IMR-90 (cell line): ENCODE measurements at regions not wholly inside any gene's neighbourhood (a gene's known extent, or its start where the extent isn't known, plus 50 kb on each side); places are given as distances from the start of the nearest gene placed in this dataset.

ENCODE experiments used
- ATAC-seq: fragments of 200-7000 bp; cut with Tn5 transposase; 2 replicates; pipeline ENCODE4 v1.9.1; 2020; ENCODE audit warnings: low read depth, mild to moderate bottlenecking, moderate library complexity
- BruUV-seq: library from RNA; stranded (reverse); fragments of 400-500 nt; replicated peaks from 2 replicates; lab custom pipeline; 2021; lab: Mats Ljungman, UMichigan
- CTCF ChIA-PET: fragments of 300-600 bp; formaldehyde crosslinking; extraction: SDS; loops from one replicate; lab custom pipeline; 2021; ENCODE audit warnings: antibody characterized with exemption; lab: Yijun Ruan, JAX
- POLR2A ChIA-PET: fragments of 300-600 bp; sonication (Branson Sonifier 250); formaldehyde crosslinking; loops from one replicate; lab custom pipeline; 2022; ENCODE audit warnings: antibody characterized with exemption; ENCODE audit not compliant: unreplicated experiment; lab: Charles Lee
- DNase-seq: peaks from one replicate; pipeline ENCODE4 v3.0.0; 2013
- H2AFZ ChIP-seq: replicated peaks from 2 replicates; pipeline ENCODE3; 2013; ENCODE audit warnings: low read length, mild to moderate bottlenecking; ENCODE audit not compliant: poor library complexity
- H2AK5ac ChIP-seq: 2 replicates; pipeline ENCODE4 v1.6.1; 2013; ENCODE audit warnings: low read depth, low read length, inconsistent platforms
- H2AK9ac ChIP-seq: replicated peaks from 2 replicates; pipeline ENCODE3; 2013; ENCODE audit warnings: mild to moderate bottlenecking, low read depth, low read length, moderate library complexity; ENCODE audit not compliant: poor library complexity
- H2BK120ac ChIP-seq: 2 replicates; pipeline ENCODE4 v1.6.1; 2013; ENCODE audit warnings: low read depth, low read length, inconsistent platforms
- H2BK15ac ChIP-seq: 3 replicates; pipeline ENCODE4 v1.6.1; 2013; ENCODE audit warnings: low read depth, low read length, inconsistent platforms
- H2BK20ac ChIP-seq: 2 replicates; pipeline ENCODE4 v1.6.1; 2013; ENCODE audit warnings: low read depth, mild to moderate bottlenecking, inconsistent platforms, low read length, moderate library complexity
- H2BK5ac ChIP-seq: 2 replicates; pipeline ENCODE4 v1.6.1; 2013; ENCODE audit warnings: mild to moderate bottlenecking, low read depth, low read length, inconsistent platforms; ENCODE audit not compliant: poor library complexity, severe bottlenecking
- H3K14ac ChIP-seq: replicated peaks from 2 replicates; pipeline ENCODE4 v1.6.1; 2013; ENCODE audit warnings: low read depth, low read length, inconsistent platforms
- H3K18ac ChIP-seq: 2 replicates; pipeline ENCODE4 v1.6.1; 2013; ENCODE audit warnings: low read depth, low read length, control low read depth
- H3K23ac ChIP-seq: 2 replicates; pipeline ENCODE4 v1.6.1; 2013; ENCODE audit warnings: low read depth, low read length, inconsistent platforms
- H3K27ac ChIP-seq: 2 replicates; pipeline ENCODE4 v1.5.1; 2013; ENCODE audit warnings: mild to moderate bottlenecking, control low read depth, low read length; ENCODE audit not compliant: insufficient read depth
- H3K27me3 ChIP-seq: 2 replicates; pipeline ENCODE4 v1.6.1; 2013; ENCODE audit warnings: low read length; ENCODE audit not compliant: control insufficient read depth, insufficient read depth
- H3K36me3 ChIP-seq: 2 replicates; pipeline ENCODE4 v1.6.1; 2013; ENCODE audit warnings: low read length, mixed read lengths; ENCODE audit not compliant: control insufficient read depth, insufficient read depth
- H3K4ac ChIP-seq: 2 replicates; pipeline ENCODE4 v1.6.1; 2013; ENCODE audit warnings: low read depth, low read length, inconsistent platforms
- H3K4me1 ChIP-seq: 2 replicates; pipeline ENCODE4 v1.6.1; 2013; ENCODE audit warnings: low read length, mixed read lengths; ENCODE audit not compliant: control insufficient read depth, insufficient read depth
- H3K4me2 ChIP-seq: 2 replicates; pipeline ENCODE4 v1.6.1; 2013; ENCODE audit warnings: low read depth, mild to moderate bottlenecking, control low read depth, low read length, moderate library complexity
- H3K4me3 ChIP-seq: 2 replicates; pipeline ENCODE4 v1.5.1; 2013; ENCODE audit warnings: low read depth, mild to moderate bottlenecking, control low read depth, low read length, moderate library complexity; ENCODE audit not compliant: insufficient read depth
- H3K56ac ChIP-seq: 2 replicates; pipeline ENCODE4 v1.6.1; 2013; ENCODE audit warnings: low read length, inconsistent platforms; ENCODE audit not compliant: insufficient read depth; ENCODE audit errors: extremely low read depth
- H3K79me1 ChIP-seq, 2 experiments: 2 replicates each; pipeline ENCODE4 v1.6.1; 2013; ENCODE audit warnings: low read length in 2 of 2, inconsistent platforms in 1 of 2, low read depth in 1 of 2
- H3K9ac ChIP-seq: 2 replicates; pipeline ENCODE4 v1.6.1; 2013; ENCODE audit warnings: low read depth, low read length, control low read depth
- H3K9me1 ChIP-seq: 2 replicates; pipeline ENCODE4 v1.6.1; 2013; ENCODE audit warnings: low read length, inconsistent platforms; ENCODE audit not compliant: insufficient read depth
- H3K9me3 ChIP-seq: 2 replicates; pipeline ENCODE4 v1.6.1; 2013; ENCODE audit warnings: low read length; ENCODE audit not compliant: control insufficient read depth, insufficient read depth
- H4K20me1 ChIP-seq: 2 replicates; pipeline ENCODE4 v1.6.1; 2013; ENCODE audit warnings: low read length, inconsistent platforms; ENCODE audit not compliant: insufficient read depth
- H4K5ac ChIP-seq: 2 replicates; pipeline ENCODE4 v1.6.1; 2013; ENCODE audit warnings: mild to moderate bottlenecking, low read depth, low read length, control low read depth
- H4K8ac ChIP-seq, 2 experiments: 2 replicates each; pipeline ENCODE4 v1.6.1; 2013; ENCODE audit warnings: low read depth in 2 of 2, low read length in 2 of 2, control low read depth in 1 of 2, inconsistent platforms in 1 of 2
- H4K91ac ChIP-seq: 2 replicates; pipeline ENCODE4 v1.6.1; 2013; ENCODE audit warnings: low read depth, low read length, inconsistent platforms; ENCODE audit not compliant: insufficient read depth
- BHLHE40 ChIP-seq: fragments of 150-350 bp; IDR thresholded peaks from 2 replicates; pipeline ENCODE4 v1.6.1; 2016; ENCODE audit warnings: mild to moderate bottlenecking, low read depth, low read length
- CEBPB ChIP-seq: IDR thresholded peaks from 2 replicates; pipeline ENCODE4 v1.6.1; 2012; ENCODE audit warnings: low read depth, low read length, improper control_type of control experiment
- CHD1 ChIP-seq: IDR thresholded peaks from 2 replicates; pipeline ENCODE4 v1.6.1; 2012; ENCODE audit warnings: low read depth, low read length, improper control_type of control experiment
- CTCF ChIP-seq: conservative IDR thresholded peaks from 2 replicates; pipeline ENCODE4 v1.5.1; 2012; ENCODE audit warnings: mild to moderate bottlenecking, low read depth, low read length, improper control_type of control experiment
- FOS ChIP-seq: fragments of 150-350 bp; IDR thresholded peaks from 2 replicates; pipeline ENCODE4 v1.6.1; 2016; ENCODE audit warnings: low read depth, low read length
- MAFK ChIP-seq: IDR thresholded peaks from 2 replicates; pipeline ENCODE4 v1.6.1; 2012; ENCODE audit warnings: low read depth, low read length, improper control_type of control experiment
- MAZ ChIP-seq: IDR thresholded peaks from 2 replicates; pipeline ENCODE4 v1.6.1; 2012; ENCODE audit warnings: low read depth, mild to moderate bottlenecking, low read length, improper control_type of control experiment, moderate library complexity, borderline replicate concordance
- MXI1 ChIP-seq: IDR thresholded peaks from 2 replicates; pipeline ENCODE4 v1.6.1; 2012; ENCODE audit warnings: low read depth, mild to moderate bottlenecking, low read length, moderate library complexity, borderline replicate concordance
- NFE2L2 ChIP-seq: fragments of 150-350 bp; IDR thresholded peaks from 2 replicates; pipeline ENCODE4 v1.6.1; 2016; ENCODE audit warnings: low read depth, mild to moderate bottlenecking, low read length
- POLR2A ChIP-seq: IDR thresholded peaks from 2 replicates; pipeline ENCODE4 v1.6.1; 2012; ENCODE audit warnings: mild to moderate bottlenecking, low read depth, low read length
- RAD21 ChIP-seq: IDR thresholded peaks from 2 replicates; pipeline ENCODE4 v1.6.1; 2012; ENCODE audit warnings: low read length, improper control_type of control experiment
- RCOR1 ChIP-seq: IDR thresholded peaks from 2 replicates; pipeline ENCODE4 v1.6.1; 2012; ENCODE audit warnings: mild to moderate bottlenecking, low read length, improper control_type of control experiment; ENCODE audit not compliant: insufficient replicate concordance
- RFX5 ChIP-seq: IDR thresholded peaks from 2 replicates; pipeline ENCODE4 v1.8.0; 2012; ENCODE audit warnings: low read depth, mild to moderate bottlenecking, low read length, moderate library complexity
- SMC3 ChIP-seq: fragments of 150-350 bp; IDR thresholded peaks from 2 replicates; pipeline ENCODE4 v1.6.1; 2016; ENCODE audit warnings: low read depth, mild to moderate bottlenecking, antibody characterized with exemption, low read length, moderate library complexity
- USF2 ChIP-seq: fragments of 150-350 bp; IDR thresholded peaks from 2 replicates; pipeline ENCODE4 v1.6.1; 2017; ENCODE audit warnings: mild to moderate bottlenecking, antibody characterized with exemption, low read length, low read depth
- WGBS, 2 experiments: methylation state at CpG; one replicate each; pipeline versions ENCODE4 v1.1.5 to v1.1.7; 2013; ENCODE audit warnings: missing lambda C conversion rate in 2 of 2; ENCODE audit not compliant: insufficient read length in 1 of 2; ENCODE audit errors: extremely low coverage in 2 of 2; 5-methylcytosine and 5-hydroxymethylcytosine counted together
- dilution Hi-C: fragments of 300-500 bp; cut with HindIII; formaldehyde crosslinking; loops from one replicate; pipeline ENCODE4 v1.14.3; 2018; ENCODE audit warnings: low sequenced_read_pairs; ENCODE audit not compliant: unreplicated experiment
- in situ Hi-C: fragments of 300-500 bp; cut with MboI; formaldehyde crosslinking; loops from 3 replicates; pipeline ENCODE4 v1.14.3; 2019; ENCODE audit warnings: low sequenced_read_pairs, inconsistent platforms, mixed read lengths
- intact Hi-C: fragments of 100-400 bp; cut with micrococcal nuclease; formaldehyde crosslinking; loops from 2 replicates; pipeline ENCODE4 v1.10.0; 2022
- TF ChIP-seq, protein P1 (sequence below): fragments of 150-350 bp; IDR thresholded peaks from 2 replicates; pipeline ENCODE4 v1.6.1; 2016; ENCODE audit warnings: low read depth, mild to moderate bottlenecking, low read length, moderate library complexity, borderline replicate concordance

DNA sequence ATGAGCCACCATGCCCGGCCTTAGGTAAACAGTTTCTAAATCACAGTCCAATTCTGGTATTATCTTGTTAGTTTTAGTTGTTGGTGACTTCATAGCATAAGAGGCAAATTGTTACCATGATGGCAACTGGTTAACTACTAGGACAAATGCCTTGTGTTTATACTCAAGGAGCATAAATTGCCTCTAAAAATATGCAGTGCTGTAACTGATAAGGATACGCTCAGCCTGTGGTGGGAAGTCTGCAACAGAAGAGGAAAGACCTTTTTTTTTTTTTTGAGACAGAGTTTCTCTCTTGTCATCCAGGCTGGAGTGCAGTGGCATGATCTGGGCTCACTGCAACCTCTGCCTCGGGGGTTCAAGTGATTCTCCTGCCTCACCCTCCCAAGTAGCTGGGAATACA lies 311.9 kb upstream of the ARGLU1 start:
- no peaks in the 10 kb centered on the region for H3K27me3 ChIP-seq
- DNase-seq (no peak), ATAC-seq (no peak)
- H2AK5ac ChIP-seq, result no peak overlapping the region
- ChIA-PET CTCF (no interaction called here), POLR2A (no interaction called here)
- no peaks in the 10 kb centered on the region for H3K36me3 ChIP-seq
- dilution Hi-C loops, result no loop called here
- no peaks in the 10 kb centered on the region for H4K20me1 ChIP-seq
- no peak overlapping the region for H4K91ac ChIP-seq
- H3K4me1 ChIP-seq, result no peaks in the 10 kb centered on the region
- H3K27ac ChIP-seq, result no peak overlapping the region
- no TSS peak for BruUV-seq
- in situ Hi-C loops, result no loop called here
- H2BK20ac ChIP-seq, result no peak overlapping the region
- H2BK15ac ChIP-seq, result no peak overlapping the region
- H4K5ac ChIP-seq, result no peak overlapping the region
- no peaks in the 10 kb centered on the region for H3K9me1 ChIP-seq
- no CpG with 5 or more reads among the region's 3 CpGs for WGBS, 2 experiments
- H4K8ac ChIP-seq, result no peak overlapping the region
- no peak overlapping the region for H3K14ac ChIP-seq
- no peak overlapping the region for H3K4ac ChIP-seq
- no peak overlapping the region for H3K23ac ChIP-seq
- H2BK5ac ChIP-seq, result no peak overlapping the region
- H2AFZ ChIP-seq, result no peak overlapping the region
- H3K18ac ChIP-seq, result no peak overlapping the region
- no peak overlapping the region for H2AK9ac ChIP-seq
- intact Hi-C loops, result no loop called here
- no peaks in the 10 kb centered on the region for H3K9me3 ChIP-seq
- no peak overlapping the region for H2BK120ac ChIP-seq
- no peak overlapping the region for H3K56ac ChIP-seq
- no peak overlapping the region for H3K4me3 ChIP-seq
- H3K79me1 ChIP-seq, result no peaks in the 10 kb centered on the region
- TF ChIP-seq RCOR1, result no peak
- no peak for TF ChIP-seq RAD21
- TF ChIP-seq MAZ, result no peak
- TF ChIP-seq NFE2L2, result no peak
- TF ChIP-seq FOS, result no peak
- no peak for TF ChIP-seq MAFK
- no peak for TF ChIP-seq CTCF
- no peak for TF ChIP-seq MXI1
- TF ChIP-seq SMC3, result no peak
- no peak for TF ChIP-seq BHLHE40
- TF ChIP-seq RFX5, result no peak
- no peak for TF ChIP-seq CEBPB
- TF ChIP-seq, protein P1, sequence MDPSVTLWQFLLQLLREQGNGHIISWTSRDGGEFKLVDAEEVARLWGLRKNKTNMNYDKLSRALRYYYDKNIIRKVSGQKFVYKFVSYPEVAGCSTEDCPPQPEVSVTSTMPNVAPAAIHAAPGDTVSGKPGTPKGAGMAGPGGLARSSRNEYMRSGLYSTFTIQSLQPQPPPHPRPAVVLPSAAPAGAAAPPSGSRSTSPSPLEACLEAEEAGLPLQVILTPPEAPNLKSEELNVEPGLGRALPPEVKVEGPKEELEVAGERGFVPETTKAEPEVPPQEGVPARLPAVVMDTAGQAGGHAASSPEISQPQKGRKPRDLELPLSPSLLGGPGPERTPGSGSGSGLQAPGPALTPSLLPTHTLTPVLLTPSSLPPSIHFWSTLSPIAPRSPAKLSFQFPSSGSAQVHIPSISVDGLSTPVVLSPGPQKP, result no peak
- TF ChIP-seq POLR2A, result no peak
- TF ChIP-seq USF2, result no peak
- no peak for TF ChIP-seq CHD1
- no peak overlapping the region for H3K4me2 ChIP-seq
- no peak overlapping the region for H3K9ac ChIP-seq
